ENCODE measurements at regions not wholly inside any gene's neighbourhood (a gene's known extent, or its start where the extent isn't known, plus 50 kb on each side); places are given as distances from the start of the nearest gene placed in this dataset.

- no peak for TF ChIP-seq CTCF (IDR thresholded peaks at IDR 0.05)
- no peak for TF ChIP-seq POLR2A (IDR thresholded peaks at IDR 0.05)
- no peak for TF ChIP-seq EP300 (IDR thresholded peaks at IDR 0.05)
These were observed 104.7 kb downstream of the UTP18 start for GRCh38 chr17:51365090-51365489.
